HG02678 (cell line): ENCODE measurements at regions not wholly inside any gene's neighbourhood (a gene's known extent, or its start where the extent isn't known, plus 50 kb on each side); places are given as distances from the start of the nearest gene placed in this dataset.

Experiments used
- ATAC-seq: cut with Tn5 transposase; IDR thresholded peaks from one replicate; pipeline ENCODE4 v1.9.1; 2021; ENCODE audit warnings: mild to moderate bottlenecking, moderate library complexity; ENCODE audit not compliant: unreplicated experiment

DNA sequence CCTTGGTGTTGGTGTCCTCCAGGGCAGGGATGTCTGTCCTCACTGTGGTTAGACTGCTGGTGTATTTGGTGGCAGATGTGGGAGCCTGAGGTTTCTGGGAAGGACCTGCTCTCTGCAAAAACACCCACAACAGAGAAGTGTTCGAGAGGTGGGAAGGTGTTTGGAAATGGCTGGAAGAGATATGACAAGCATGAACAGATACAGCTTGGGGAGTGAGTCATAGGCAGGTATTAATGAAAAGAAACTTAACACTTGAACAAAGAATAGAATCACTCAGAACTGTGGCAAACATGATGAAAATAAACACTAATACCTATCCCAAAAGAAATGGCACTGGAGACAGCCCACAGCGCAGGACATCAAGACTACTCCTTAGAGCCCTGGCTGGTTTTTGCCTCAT, 192.4 kb upstream of the RORA start:
- no peak for ATAC-seq

- no peak for ATAC-seq
These were observed 191.4 kb upstream of the RORA start for GRCh38 chr15:61420546-61420945.

- no peak for ATAC-seq
These were observed 186.6 kb upstream of the RORA start for GRCh38 chr15:61415617-61416120.

DNA sequence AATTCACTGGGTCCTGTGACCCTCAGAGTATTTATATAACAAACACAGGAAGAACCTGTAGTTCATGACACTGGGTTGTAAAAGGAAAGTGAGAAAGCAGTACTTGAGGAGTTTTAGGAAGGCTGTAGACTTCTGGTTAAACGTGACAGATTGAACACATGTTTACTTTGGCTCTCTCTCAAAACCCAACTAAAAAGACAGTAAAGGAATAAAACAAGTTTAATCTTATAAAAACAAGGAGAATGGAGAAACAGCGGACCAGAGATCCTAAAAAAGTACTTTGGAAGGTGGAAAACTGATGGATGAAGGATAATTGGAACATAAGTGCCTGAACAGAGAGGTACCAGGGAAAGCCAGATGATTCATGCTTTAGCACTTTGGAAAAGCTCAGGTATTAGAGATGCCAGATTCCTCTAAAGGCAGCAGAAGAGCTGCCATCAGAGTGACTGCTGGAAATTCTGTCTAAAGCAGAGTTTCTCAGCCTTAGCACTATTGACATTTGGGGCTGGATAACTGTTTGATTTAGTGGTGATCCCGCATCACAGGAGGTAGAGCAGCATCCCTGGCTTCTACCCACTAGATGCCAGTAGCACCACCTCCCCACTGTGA, 182.9 kb upstream of the RORA start:
- no peak for ATAC-seq

- no peak for ATAC-seq
These were observed 181.6 kb upstream of the RORA start for GRCh38 chr15:61410662-61411061.

- no peak for ATAC-seq
These were observed 175.5 kb upstream of the RORA start for GRCh38 chr15:61404567-61404966.

- ATAC-seq: no peak
These were observed 174.8 kb upstream of the RORA start for GRCh38 chr15:61403884-61404283.

DNA sequence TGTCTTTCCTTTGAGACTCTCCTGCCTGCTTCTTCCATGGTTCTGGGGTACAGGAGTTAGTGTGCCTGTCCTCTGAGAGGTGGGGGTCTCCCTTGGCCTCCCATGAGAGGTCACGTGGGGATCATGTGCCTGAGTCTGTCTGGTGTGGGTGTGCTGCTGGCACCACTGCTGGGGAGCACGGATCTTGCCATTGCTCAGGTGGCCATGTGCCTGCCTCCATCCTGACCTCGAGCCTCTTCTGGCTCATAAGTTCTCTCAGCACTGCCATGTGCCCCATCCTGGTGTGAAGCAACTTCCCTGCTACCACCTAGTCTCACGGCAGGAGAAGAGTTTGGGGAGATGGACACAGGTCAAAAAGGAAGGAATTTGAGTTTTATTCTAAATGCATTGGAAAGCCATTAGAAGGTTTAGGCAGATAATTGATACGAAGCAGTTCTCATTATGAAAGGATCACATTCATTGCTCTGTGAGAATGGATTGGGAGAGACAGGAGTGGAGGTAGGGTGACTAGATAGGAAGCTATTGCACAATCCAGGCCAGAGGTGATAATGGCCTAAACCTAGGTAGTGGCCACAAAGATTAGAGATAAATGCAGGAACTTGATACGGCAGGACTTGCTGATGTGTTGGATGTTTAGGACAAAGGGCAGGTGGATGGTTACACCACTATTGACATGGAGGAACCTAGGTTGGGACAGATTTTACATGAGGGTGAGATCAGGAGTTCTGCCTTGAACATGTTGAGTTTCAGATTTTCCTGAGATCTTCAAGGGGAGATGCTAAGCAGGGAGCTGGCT, 173.0 kb upstream of the RORA start:
- no peak for ATAC-seq

- no peak for ATAC-seq
These were observed 169.2 kb upstream of the RORA start for GRCh38 chr15:61398310-61398709.

GRCh38 chr15:61396235-61396919, 167.3 kb upstream of the RORA start:
- no peak for ATAC-seq

GRCh38 chr15:61393949-61394348, 164.8 kb upstream of the RORA start:
- no peak for ATAC-seq

- ATAC-seq: no peak
These were observed 164.4 kb upstream of the RORA start for GRCh38 chr15:61393524-61393923.

GRCh38 chr15:61390138-61390537, 161.0 kb upstream of the RORA start:
- ATAC-seq: no peak

DNA sequence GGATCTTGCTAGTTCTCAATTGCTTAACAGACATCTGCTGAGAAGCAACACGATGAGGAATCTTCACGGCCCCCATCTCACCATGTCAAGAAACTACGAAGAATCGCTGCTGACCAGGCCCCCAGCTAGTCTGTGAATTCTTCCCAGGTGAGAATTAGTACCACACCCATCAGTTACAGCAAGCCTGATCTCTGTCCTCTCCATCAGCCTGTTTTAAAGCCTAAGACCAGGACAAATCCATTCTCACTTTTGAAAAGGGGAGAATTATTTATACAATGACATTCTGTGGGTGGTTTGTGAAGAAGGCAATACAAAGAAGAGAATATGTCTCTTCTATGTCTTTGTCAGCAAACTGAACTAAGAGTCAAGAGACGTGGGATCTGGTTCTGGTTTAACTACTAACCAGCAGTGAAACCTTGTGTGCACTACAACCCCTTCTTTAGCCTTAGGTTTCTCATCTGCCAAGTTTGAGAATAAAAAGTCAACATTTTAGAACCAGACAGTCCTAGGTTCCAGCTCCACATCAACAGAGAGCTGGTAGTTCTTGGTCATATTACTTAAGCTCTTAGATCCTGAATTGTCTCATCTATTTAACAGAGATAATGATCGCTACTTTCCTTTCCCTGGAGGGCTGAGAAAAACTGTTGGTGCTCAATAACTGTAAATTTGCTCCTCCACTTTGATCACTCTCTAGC, 160.4 kb upstream of the RORA start:
- no peak for ATAC-seq

- no peak for ATAC-seq
These were observed 158.6 kb upstream of the RORA start for GRCh38 chr15:61387675-61388074.

- no peak for ATAC-seq
These were observed 154.3 kb upstream of the RORA start for GRCh38 chr15:61383421-61383820.

- no peak for ATAC-seq
These were observed 153.8 kb upstream of the RORA start for GRCh38 chr15:61382927-61383326.

DNA sequence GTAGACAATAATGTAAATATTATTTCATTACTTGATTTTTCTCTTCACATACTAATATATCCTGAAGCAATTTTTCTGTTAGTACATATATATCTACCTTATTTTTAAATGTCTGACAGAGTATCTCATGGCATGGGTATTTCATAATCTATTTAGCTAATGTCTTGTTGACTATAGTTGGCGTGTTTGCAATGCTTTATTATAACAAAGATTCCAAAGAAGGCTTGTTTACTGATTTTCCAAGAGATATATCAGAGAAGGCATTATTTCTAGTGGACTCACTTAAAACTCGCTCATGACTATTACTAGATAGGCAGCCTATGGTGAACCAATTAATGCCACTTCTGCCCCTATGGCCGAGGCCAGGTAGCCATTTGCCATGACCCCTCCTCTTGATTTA, 152.4 kb upstream of the RORA start:
- ATAC-seq: no peak

DNA sequence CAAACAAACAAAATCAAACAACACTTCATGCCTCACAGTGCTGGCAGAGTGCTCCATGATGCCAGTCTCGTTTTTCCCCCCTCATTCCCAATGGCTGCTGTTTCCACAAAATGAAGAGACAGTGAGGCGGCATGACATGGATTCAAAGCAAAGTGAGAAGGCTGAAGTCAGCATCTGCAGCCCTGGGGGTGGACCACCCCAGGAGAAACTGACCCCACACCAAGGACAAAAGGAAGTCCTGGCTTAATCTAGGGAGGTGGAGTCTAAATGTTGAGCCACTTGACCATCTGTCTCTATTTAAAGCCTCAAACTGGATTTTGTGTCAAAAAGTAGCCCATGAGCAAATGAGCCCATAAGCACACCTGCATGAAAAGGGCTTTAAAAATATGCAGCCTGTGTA, 151.2 kb upstream of the RORA start:
- no peak for ATAC-seq

DNA sequence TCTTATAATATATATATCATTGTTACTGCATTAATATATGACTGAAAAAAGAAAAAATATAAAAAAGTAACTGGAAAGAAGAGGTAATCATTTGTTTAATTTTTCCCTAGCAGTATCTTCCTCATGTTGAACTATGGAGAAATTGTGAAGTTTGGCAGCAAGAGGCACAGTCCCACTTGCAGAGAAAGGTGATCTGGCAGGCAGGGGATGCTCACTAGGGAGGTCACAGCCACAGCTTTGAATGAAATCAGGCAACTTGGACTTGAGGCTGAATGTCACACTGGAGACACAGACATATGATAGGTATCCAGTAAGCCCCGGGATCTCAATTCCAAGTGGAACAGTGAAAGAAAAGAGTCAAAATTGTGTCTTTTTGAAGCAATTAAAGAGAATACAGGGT, 149.9 kb upstream of the RORA start:
- no peak for ATAC-seq

- ATAC-seq: no peak
These were observed 147.9 kb upstream of the RORA start for GRCh38 chr15:61376961-61377360.
